HFFc6 (cell line): ENCODE measurements at regions not wholly inside any gene's neighbourhood (a gene's known extent, or its start where the extent isn't known, plus 50 kb on each side); places are given as distances from the start of the nearest gene placed in this dataset.

Experiments
- DNase-seq: peaks from one replicate; pipeline ENCODE4 v3.0.0-alpha.2; 2018
- H3K27ac Mint-ChIP-seq: 2 replicates; pipeline ENCODE4 v1.8.0; 2020; ENCODE audit warnings: mild to moderate bottlenecking, mixed read lengths
- H3K27me3 Mint-ChIP-seq: 2 replicates; pipeline ENCODE4 v1.8.0; 2021; ENCODE audit warnings: mild to moderate bottlenecking, moderate library complexity, mixed read lengths; ENCODE audit not compliant: insufficient read depth
- H3K36me3 Mint-ChIP-seq: 2 replicates; pipeline ENCODE4 v1.8.0; 2021; ENCODE audit warnings: low read depth, mixed read lengths
- H3K4me1 Mint-ChIP-seq: 2 replicates; pipeline ENCODE4 v1.8.0; 2020; ENCODE audit warnings: low read depth, mixed read lengths
- H3K4me3 Mint-ChIP-seq: 2 replicates; pipeline ENCODE4 v1.8.0; 2020; ENCODE audit warnings: mild to moderate bottlenecking, moderate library complexity, mixed read lengths
- H3K9me3 Mint-ChIP-seq: 2 replicates; pipeline ENCODE4 v1.8.0; 2020; ENCODE audit warnings: mild to moderate bottlenecking, mixed read lengths
- TF ChIP-seq, protein P1 (sequence below): fragments of 200-600 bp; sonication (generic); IDR thresholded peaks from 2 replicates; pipeline ENCODE4 v1.5.0; 2021; ENCODE audit warnings: antibody characterized with exemption, mild to moderate bottlenecking

DNA sequence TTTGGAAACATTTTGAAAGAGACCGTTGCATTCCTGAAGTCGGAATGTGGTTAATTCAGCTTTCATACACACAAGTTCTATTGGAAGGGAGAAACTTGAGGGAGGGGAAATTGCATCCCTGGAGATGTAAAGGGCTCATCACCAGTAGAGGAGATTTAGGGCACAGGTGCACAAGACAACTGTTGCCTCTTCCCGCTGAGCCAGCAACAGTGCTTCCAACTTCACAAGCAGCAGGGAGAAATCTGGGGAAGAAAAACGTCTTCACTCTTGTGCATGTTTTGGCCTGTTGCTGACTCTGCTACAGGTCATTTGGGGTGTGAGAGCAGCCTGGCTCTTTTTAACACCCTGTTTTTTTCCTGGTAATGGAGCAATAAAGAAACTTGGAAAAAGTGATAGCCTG is 277.9 kb downstream of the GAS1 start:
- H3K9me3 Mint-ChIP-seq = peaks cover 4% of the 10 kb centered on the region; the same call in 1 of the 2 replicates
- peaks cover 4% of the 10 kb centered on the region for H3K27me3 Mint-ChIP-seq

DNA sequence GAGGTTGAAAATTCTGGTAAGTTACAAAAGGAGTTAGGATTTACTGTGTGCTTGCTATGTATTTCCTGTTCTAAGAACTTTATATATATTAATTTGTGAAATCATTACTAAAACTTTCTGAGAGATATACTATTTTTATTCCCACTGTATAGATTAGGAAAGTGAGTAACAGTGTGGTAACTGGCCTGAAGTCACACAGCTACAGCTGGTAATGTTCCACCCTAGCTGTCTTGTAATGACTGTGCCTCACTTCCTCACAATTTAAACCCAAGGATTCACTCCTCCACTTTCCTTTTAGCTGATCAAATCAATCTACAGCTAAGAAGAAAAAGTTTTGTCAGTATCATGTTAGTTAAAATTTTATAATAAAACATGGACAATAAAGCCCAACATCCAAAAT is 278.8 kb downstream of the GAS1 start:
- no peak for DNase-seq
- TF ChIP-seq, protein P1, sequence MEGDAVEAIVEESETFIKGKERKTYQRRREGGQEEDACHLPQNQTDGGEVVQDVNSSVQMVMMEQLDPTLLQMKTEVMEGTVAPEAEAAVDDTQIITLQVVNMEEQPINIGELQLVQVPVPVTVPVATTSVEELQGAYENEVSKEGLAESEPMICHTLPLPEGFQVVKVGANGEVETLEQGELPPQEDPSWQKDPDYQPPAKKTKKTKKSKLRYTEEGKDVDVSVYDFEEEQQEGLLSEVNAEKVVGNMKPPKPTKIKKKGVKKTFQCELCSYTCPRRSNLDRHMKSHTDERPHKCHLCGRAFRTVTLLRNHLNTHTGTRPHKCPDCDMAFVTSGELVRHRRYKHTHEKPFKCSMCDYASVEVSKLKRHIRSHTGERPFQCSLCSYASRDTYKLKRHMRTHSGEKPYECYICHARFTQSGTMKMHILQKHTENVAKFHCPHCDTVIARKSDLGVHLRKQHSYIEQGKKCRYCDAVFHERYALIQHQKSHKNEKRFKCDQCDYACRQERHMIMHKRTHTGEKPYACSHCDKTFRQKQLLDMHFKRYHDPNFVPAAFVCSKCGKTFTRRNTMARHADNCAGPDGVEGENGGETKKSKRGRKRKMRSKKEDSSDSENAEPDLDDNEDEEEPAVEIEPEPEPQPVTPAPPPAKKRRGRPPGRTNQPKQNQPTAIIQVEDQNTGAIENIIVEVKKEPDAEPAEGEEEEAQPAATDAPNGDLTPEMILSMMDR = no peak

More for the DNA sequence above, 277.9 kb downstream of the GAS1 start:
- no peak overlapping the region for H3K4me3 Mint-ChIP-seq
- peaks cover 7% of the 10 kb centered on the region; the same call in 1 of the 2 replicates for H3K4me1 Mint-ChIP-seq
- no peak for DNase-seq
- no peak overlapping the region for H3K27ac Mint-ChIP-seq
- H3K36me3 Mint-ChIP-seq = no peaks in the 10 kb centered on the region
- TF ChIP-seq, protein P1 = no peak

GRCh38 chr9:86667307-86667706 is 280.0 kb downstream of the GAS1 start:
- no peak overlapping the region for H3K27ac Mint-ChIP-seq
- peaks cover 4% of the 10 kb centered on the region; the same call in 1 of the 2 replicates for H3K9me3 Mint-ChIP-seq
- peaks cover 7% of the 10 kb centered on the region; the same call in 1 of the 2 replicates for H3K4me1 Mint-ChIP-seq
- H3K36me3 Mint-ChIP-seq = no peaks in the 10 kb centered on the region
- TF ChIP-seq, protein P1 = no peak
- H3K27me3 Mint-ChIP-seq = peaks cover 3% of the 10 kb centered on the region
- no peak overlapping the region for H3K4me3 Mint-ChIP-seq
- no peak for DNase-seq

More for the DNA sequence above, 278.8 kb downstream of the GAS1 start:
- Mint-ChIP-seq H3K9me3 (peaks cover 4% of the 10 kb centered on the region; the same call in 1 of the 2 replicates), H3K27ac (no peak overlapping the region), H3K27me3 (peaks cover 3% of the 10 kb centered on the region), H3K36me3 (no peaks in the 10 kb centered on the region), H3K4me1 (peaks cover 7% of the 10 kb centered on the region; the same call in 1 of the 2 replicates), H3K4me3 (no peak overlapping the region)

- Mint-ChIP-seq H3K27me3 (peaks cover 3% of the 10 kb centered on the region), H3K27ac (no peak overlapping the region), H3K4me1 (peaks cover 11% of the 10 kb centered on the region), H3K9me3 (no peaks in the 10 kb centered on the region), H3K4me3 (no peak overlapping the region), H3K36me3 (no peaks in the 10 kb centered on the region)
- no peak for DNase-seq
- TF ChIP-seq, protein P1 = no peak
These were observed 281.9 kb downstream of the GAS1 start for GRCh38 chr9:86665416-86665815.

- no peak overlapping the region for H3K27ac Mint-ChIP-seq
- TF ChIP-seq, protein P1 = no peak
- no peak overlapping the region for H3K4me3 Mint-ChIP-seq
- no peak for DNase-seq
- peaks cover 19% of the 10 kb centered on the region for H3K4me1 Mint-ChIP-seq
- H3K36me3 Mint-ChIP-seq = no peaks in the 10 kb centered on the region
- no peaks in the 10 kb centered on the region for H3K9me3 Mint-ChIP-seq
- peaks cover 3% of the 10 kb centered on the region for H3K27me3 Mint-ChIP-seq
These were observed 282.7 kb downstream of the GAS1 start for GRCh38 chr9:86664603-86665002.

DNA sequence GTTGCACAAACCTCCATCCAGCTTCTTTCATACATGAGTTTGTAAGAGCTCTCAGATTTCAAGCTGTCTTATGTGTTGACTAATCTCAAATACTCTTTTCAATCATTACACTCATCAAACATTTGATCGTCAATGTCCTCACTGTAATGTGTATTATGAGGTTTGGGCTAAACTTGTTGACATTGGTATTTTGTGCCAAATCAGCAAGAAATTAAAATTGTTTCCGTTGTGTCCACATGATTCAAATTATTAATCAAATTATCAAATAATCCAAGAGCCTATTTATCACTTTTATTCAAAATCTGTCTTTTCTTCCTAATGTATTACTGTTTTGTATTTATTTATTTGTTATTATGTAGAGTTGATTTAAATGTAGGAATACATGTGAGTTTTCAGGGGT is 283.4 kb downstream of the GAS1 start:
- H3K4me3 Mint-ChIP-seq = no peak overlapping the region
- no peak for DNase-seq

More for the DNA sequence above, 283.4 kb downstream of the GAS1 start:
- no peaks in the 10 kb centered on the region for H3K9me3 Mint-ChIP-seq
- peaks cover 23% of the 10 kb centered on the region for H3K4me1 Mint-ChIP-seq
- no peaks in the 10 kb centered on the region for H3K36me3 Mint-ChIP-seq
- TF ChIP-seq, protein P1 = no peak
- H3K27ac Mint-ChIP-seq = no peak overlapping the region
- peaks cover 3% of the 10 kb centered on the region for H3K27me3 Mint-ChIP-seq
